Neural progenitor cell (in vitro differentiated cells): ENCODE measurements at regions not wholly inside any gene's neighbourhood (a gene's known extent, or its start where the extent isn't known, plus 50 kb on each side); places are given as distances from the start of the nearest gene placed in this dataset.
A peak's percentile ranks its signal among the peaks of the same experiment; 100 is the strongest.

Experiments used
- DNase-seq: peaks from one replicate; pipeline ENCODE4 v3.0.0-alpha.2; 2016; ENCODE audit warnings: low spot score
- H2AFZ ChIP-seq: fragments of 200-600 bp; sonication (generic); replicated peaks from 2 replicates; pipeline ENCODE4 v1.6.1; 2016; ENCODE audit warnings: antibody characterized with exemption
- H3F3A ChIP-seq: fragments of 200-600 bp; sonication (generic); 2 replicates; pipeline ENCODE4 v1.6.1; 2016; ENCODE audit warnings: antibody characterized with exemption, low read depth
- H3K27ac ChIP-seq: fragments of 200-600 bp; sonication (generic); 2 replicates; pipeline ENCODE4 v1.5.1; 2016; ENCODE audit warnings: mild to moderate bottlenecking
- H3K27me3 ChIP-seq: fragments of 200-600 bp; sonication (generic); 2 replicates; pipeline ENCODE4 v1.6.1; 2016; ENCODE audit warnings: mild to moderate bottlenecking, moderate library complexity
- H3K36me3 ChIP-seq: fragments of 200-600 bp; sonication (generic); 2 replicates; pipeline ENCODE4 v1.5.1; 2016
- H3K4me1 ChIP-seq: fragments of 200-600 bp; sonication (generic); 2 replicates; pipeline ENCODE4 v1.6.1; 2016; ENCODE audit warnings: mixed run types
- H3K4me2 ChIP-seq: fragments of 200-600 bp; sonication (generic); 2 replicates; pipeline ENCODE4 v1.6.1; 2016
- H3K4me3 ChIP-seq: fragments of 200-600 bp; sonication (generic); 2 replicates; pipeline ENCODE4 v1.5.1; 2016
- H3K79me2 ChIP-seq: fragments of 200-600 bp; sonication (generic); 2 replicates; pipeline ENCODE4 v1.6.1; 2016; ENCODE audit warnings: low read depth
- H3K9ac ChIP-seq: fragments of 200-600 bp; sonication (generic); 2 replicates; pipeline ENCODE4 v1.6.1; 2016
- H3K9me3 ChIP-seq: fragments of 200-600 bp; sonication (generic); 2 replicates; pipeline ENCODE4 v1.5.1; 2016; ENCODE audit warnings: low read depth
- H4K20me1 ChIP-seq: fragments of 200-600 bp; sonication (generic); 2 replicates; pipeline ENCODE4 v1.6.1; 2016; ENCODE audit warnings: low read depth
- H3K27ac Mint-ChIP-seq: 3 replicates; pipeline ENCODE4 v1.8.0; 2021; ENCODE audit warnings: mixed read lengths
- H3K27me3 Mint-ChIP-seq: 2 replicates; pipeline ENCODE4 v1.8.0; 2022; ENCODE audit warnings: low read depth, mild to moderate bottlenecking, inconsistent platforms, moderate library complexity, mixed read lengths; ENCODE audit not compliant: insufficient read depth
- H3K36me3 Mint-ChIP-seq: 3 replicates; pipeline ENCODE4 v1.8.0; 2021; ENCODE audit warnings: mixed read lengths
- H3K4me1 Mint-ChIP-seq: 3 replicates; pipeline ENCODE4 v1.8.0; 2021; ENCODE audit warnings: mixed read lengths
- H3K4me3 Mint-ChIP-seq: 3 replicates; pipeline ENCODE4 v1.8.0; 2021; ENCODE audit warnings: mild to moderate bottlenecking, moderate library complexity, mixed read lengths
- H3K9me3 Mint-ChIP-seq: 3 replicates; pipeline ENCODE4 v1.8.0; 2020; ENCODE audit warnings: mixed read lengths
- EZH2 ChIP-seq: fragments of 200-600 bp; sonication (generic); IDR thresholded peaks from 2 replicates; pipeline ENCODE4 v1.6.1; 2017; ENCODE audit warnings: antibody characterized with exemption, mild to moderate bottlenecking, moderate library complexity
- EZH2phosphoT487 ChIP-seq: fragments of 200-600 bp; sonication (generic); IDR thresholded peaks from 2 replicates; pipeline ENCODE4 v1.6.1; 2017; ENCODE audit warnings: antibody characterized with exemption
- TF ChIP-seq, protein P1 (sequence below): fragments of 200-600 bp; sonication (generic); IDR thresholded peaks from 2 replicates; pipeline ENCODE4 v1.5.1; 2017; ENCODE audit warnings: antibody characterized with exemption, mild to moderate bottlenecking

DNA sequence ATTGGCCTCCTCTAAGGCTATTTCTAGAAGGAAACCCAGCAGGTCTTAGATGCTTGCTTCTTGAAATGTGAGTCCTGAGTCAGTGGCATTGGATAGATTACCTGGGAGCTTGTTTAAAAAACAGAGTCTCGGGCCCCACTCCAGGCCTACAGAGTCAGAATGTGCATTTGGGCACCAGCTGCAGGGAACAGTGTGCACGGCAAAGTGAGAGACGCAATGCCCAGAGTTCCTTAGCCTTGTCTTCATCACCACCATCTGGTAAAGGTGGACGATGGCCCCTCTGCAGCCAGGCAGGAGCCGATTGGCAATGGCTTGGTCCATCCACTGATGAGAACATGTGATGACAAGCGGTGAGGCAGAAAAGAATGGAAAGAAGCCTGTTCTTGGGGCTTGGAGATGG is 102.1 kb upstream of the TSC22D1 start:
- Histone ChIP-seq H4K20me1 (no peaks in the 10 kb centered on the region), H3K9ac (no peak overlapping the region), H3K27ac (no peak overlapping the region), H3K4me2 (no peak overlapping the region), H3K27me3 (no peaks in the 10 kb centered on the region), H3K79me2 (no peaks in the 10 kb centered on the region), H3K4me3 (no peak overlapping the region), H3K4me1 (no peaks in the 10 kb centered on the region), H3K36me3 (no peaks in the 10 kb centered on the region), H2AFZ (peak overlapping the region; percentile 42), H3K9me3 (no peaks in the 10 kb centered on the region), H3F3A (no peaks in the 10 kb centered on the region)
- H3K36me3 Mint-ChIP-seq: no peaks in the 10 kb centered on the region
- TF ChIP-seq EZH2phosphoT487: no peak
- TF ChIP-seq, protein P1, sequence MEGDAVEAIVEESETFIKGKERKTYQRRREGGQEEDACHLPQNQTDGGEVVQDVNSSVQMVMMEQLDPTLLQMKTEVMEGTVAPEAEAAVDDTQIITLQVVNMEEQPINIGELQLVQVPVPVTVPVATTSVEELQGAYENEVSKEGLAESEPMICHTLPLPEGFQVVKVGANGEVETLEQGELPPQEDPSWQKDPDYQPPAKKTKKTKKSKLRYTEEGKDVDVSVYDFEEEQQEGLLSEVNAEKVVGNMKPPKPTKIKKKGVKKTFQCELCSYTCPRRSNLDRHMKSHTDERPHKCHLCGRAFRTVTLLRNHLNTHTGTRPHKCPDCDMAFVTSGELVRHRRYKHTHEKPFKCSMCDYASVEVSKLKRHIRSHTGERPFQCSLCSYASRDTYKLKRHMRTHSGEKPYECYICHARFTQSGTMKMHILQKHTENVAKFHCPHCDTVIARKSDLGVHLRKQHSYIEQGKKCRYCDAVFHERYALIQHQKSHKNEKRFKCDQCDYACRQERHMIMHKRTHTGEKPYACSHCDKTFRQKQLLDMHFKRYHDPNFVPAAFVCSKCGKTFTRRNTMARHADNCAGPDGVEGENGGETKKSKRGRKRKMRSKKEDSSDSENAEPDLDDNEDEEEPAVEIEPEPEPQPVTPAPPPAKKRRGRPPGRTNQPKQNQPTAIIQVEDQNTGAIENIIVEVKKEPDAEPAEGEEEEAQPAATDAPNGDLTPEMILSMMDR: no peak
- no peak for TF ChIP-seq EZH2
- H3K27ac Mint-ChIP-seq: no peak overlapping the region
- no peaks in the 10 kb centered on the region for H3K4me1 Mint-ChIP-seq
- DNase-seq: no peak
- H3K27me3 Mint-ChIP-seq: no peaks in the 10 kb centered on the region
- peaks cover 13% of the 10 kb centered on the region for H3K9me3 Mint-ChIP-seq
- no peak overlapping the region for H3K4me3 Mint-ChIP-seq

DNA sequence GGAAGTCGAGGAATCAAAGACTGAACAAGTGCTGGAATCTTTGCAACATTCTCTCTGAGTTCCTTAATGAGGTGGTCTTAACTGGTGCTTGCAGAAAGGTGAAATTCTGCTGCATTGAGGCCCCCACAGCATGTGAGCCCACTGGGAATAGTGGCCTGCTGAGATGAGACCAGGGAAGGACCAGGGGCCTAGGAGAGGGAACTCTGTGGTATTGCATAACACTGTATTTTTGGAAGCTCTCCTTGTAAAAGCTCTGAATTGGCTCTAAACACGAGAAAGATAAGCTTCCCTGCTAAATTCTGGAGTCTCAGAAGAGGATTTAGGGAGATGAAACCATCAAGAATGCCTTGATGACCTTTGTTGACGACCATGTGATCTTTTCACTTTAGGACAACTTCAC is 100.4 kb upstream of the TSC22D1 start:
- no peaks in the 10 kb centered on the region for H3K27me3 Mint-ChIP-seq
- Histone ChIP-seq H2AFZ (no peak overlapping the region), H3K4me2 (no peak overlapping the region), H3K9me3 (no peaks in the 10 kb centered on the region), H3K9ac (no peak overlapping the region), H4K20me1 (no peaks in the 10 kb centered on the region), H3K27me3 (no peaks in the 10 kb centered on the region), H3K36me3 (no peaks in the 10 kb centered on the region), H3F3A (no peaks in the 10 kb centered on the region), H3K79me2 (no peaks in the 10 kb centered on the region), H3K27ac (no peak overlapping the region), H3K4me3 (no peak overlapping the region), H3K4me1 (no peaks in the 10 kb centered on the region)
- no peak for DNase-seq
- no peak overlapping the region for H3K4me3 Mint-ChIP-seq
- H3K9me3 Mint-ChIP-seq: peaks cover 13% of the 10 kb centered on the region
- no peak overlapping the region for H3K27ac Mint-ChIP-seq
- no peaks in the 10 kb centered on the region for H3K4me1 Mint-ChIP-seq
- no peak for TF ChIP-seq EZH2
- TF ChIP-seq, protein P1: no peak
- no peak for TF ChIP-seq EZH2phosphoT487
- H3K36me3 Mint-ChIP-seq: no peaks in the 10 kb centered on the region

DNA sequence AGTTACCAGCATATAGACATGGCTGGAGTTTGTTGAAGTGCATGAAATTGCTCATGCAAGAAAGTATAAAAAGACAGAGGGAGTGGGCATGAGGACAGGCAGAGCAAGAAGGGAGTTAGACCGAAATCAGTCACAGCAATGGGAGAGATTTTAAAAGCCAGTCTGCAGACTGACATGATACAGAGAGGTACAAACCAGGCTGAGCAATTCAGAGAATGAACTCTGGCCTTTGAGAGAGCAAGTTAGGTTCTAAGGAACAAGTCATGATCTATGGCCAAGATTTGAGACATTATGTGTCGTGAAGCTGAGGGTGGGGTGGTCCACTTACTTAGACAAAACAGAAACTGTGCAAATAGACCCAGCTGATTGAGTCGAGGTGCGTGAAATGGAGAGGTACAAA is 93.4 kb upstream of the TSC22D1 start:
- peaks cover 35% of the 10 kb centered on the region for H3K4me1 ChIP-seq
- DNase-seq: no peak
- Mint-ChIP-seq H3K27ac (no peak overlapping the region), H3K9me3 (no peaks in the 10 kb centered on the region), H3K4me1 (peaks cover 4% of the 10 kb centered on the region), H3K36me3 (no peaks in the 10 kb centered on the region), H3K27me3 (no peaks in the 10 kb centered on the region), H3K4me3 (no peak overlapping the region)
- H3K4me2 ChIP-seq: no peak overlapping the region
- peaks cover 18% of the 10 kb centered on the region for H3F3A ChIP-seq
- no peak overlapping the region for H3K27ac ChIP-seq
- H3K9me3 ChIP-seq: no peaks in the 10 kb centered on the region
- H3K27me3 ChIP-seq: no peaks in the 10 kb centered on the region
- H4K20me1 ChIP-seq: no peaks in the 10 kb centered on the region
- H3K9ac ChIP-seq: no peak overlapping the region
- H3K79me2 ChIP-seq: no peaks in the 10 kb centered on the region
- TF ChIP-seq EZH2: no peak
- TF ChIP-seq EZH2phosphoT487: no peak
- TF ChIP-seq, protein P1: no peak
- no peak overlapping the region for H3K4me3 ChIP-seq
- no peaks in the 10 kb centered on the region for H3K36me3 ChIP-seq
- peak overlapping the region; percentile 61 for H2AFZ ChIP-seq

DNA sequence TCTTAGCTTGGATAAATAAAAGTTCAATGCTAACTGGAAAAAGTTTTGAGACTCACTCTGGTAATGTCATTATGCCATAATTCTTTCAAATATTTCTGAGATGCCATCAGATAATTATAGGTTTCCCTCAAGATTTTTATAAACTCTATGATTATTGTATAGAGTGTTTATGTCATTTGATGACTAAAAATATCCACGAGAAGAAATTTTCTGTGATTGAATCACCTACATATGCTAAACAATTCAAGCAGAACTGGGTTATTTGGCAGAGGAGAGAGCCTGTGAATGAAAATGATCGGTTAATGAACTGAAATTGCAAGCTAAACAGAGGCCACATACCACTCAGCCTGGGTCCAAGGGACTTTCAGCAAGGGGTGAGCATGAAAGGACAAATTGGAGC is 92.6 kb upstream of the TSC22D1 start:
- no peaks in the 10 kb centered on the region for H4K20me1 ChIP-seq
- no peaks in the 10 kb centered on the region for H3K79me2 ChIP-seq
- H3K27ac ChIP-seq: peak overlapping the region; percentile 88
- no peaks in the 10 kb centered on the region for H3K27me3 ChIP-seq
- peaks cover 24% of the 10 kb centered on the region for H3F3A ChIP-seq
- peak overlapping the region; percentile 61 for H2AFZ ChIP-seq
- peaks cover 44% of the 10 kb centered on the region for H3K4me1 ChIP-seq
- no peak overlapping the region for H3K4me3 Mint-ChIP-seq
- H3K4me3 ChIP-seq: no peak overlapping the region
- H3K27me3 Mint-ChIP-seq: no peaks in the 10 kb centered on the region
- no peak overlapping the region for H3K27ac Mint-ChIP-seq
- H3K9me3 ChIP-seq: no peaks in the 10 kb centered on the region
- peaks cover 11% of the 10 kb centered on the region for H3K4me1 Mint-ChIP-seq
- H3K36me3 Mint-ChIP-seq: no peaks in the 10 kb centered on the region
- no peak for DNase-seq
- H3K9me3 Mint-ChIP-seq: no peaks in the 10 kb centered on the region
- H3K9ac ChIP-seq: no peak overlapping the region
- no peak for TF ChIP-seq EZH2phosphoT487
- TF ChIP-seq, protein P1: no peak
- TF ChIP-seq EZH2: no peak
- H3K36me3 ChIP-seq: no peaks in the 10 kb centered on the region
- peak overlapping the region; percentile 66 for H3K4me2 ChIP-seq
